Trophoblast cell (in vitro differentiated cells and primary cell): ENCODE measurements at regions not wholly inside any gene's neighbourhood (a gene's known extent, or its start where the extent isn't known, plus 50 kb on each side); places are given as distances from the start of the nearest gene placed in this dataset.

Experiments
- DNase-seq, 2 donors: peaks; one replicate each; pipeline ENCODE4 v3.0.0-alpha.2; 2016
- H2AFZ ChIP-seq: 2 replicates; pipeline ENCODE4 v1.6.1; 2013; ENCODE audit warnings: low read length, moderate library complexity, mild to moderate bottlenecking; ENCODE audit not compliant: insufficient read depth, poor library complexity
- H2AK5ac ChIP-seq: 2 replicates; pipeline ENCODE4 v1.6.1; 2013; ENCODE audit warnings: mild to moderate bottlenecking, low read length
- H2BK120ac ChIP-seq: 2 replicates; pipeline ENCODE4 v1.6.1; 2013; ENCODE audit warnings: low read length, mild to moderate bottlenecking, moderate library complexity; ENCODE audit not compliant: insufficient read depth, poor library complexity
- H2BK12ac ChIP-seq: 2 replicates; pipeline ENCODE4 v1.6.1; 2013; ENCODE audit warnings: mild to moderate bottlenecking, low read length, moderate library complexity
- H2BK5ac ChIP-seq: 2 replicates; pipeline ENCODE4 v1.6.1; 2013; ENCODE audit warnings: low read length, low read depth, moderate library complexity, mild to moderate bottlenecking; ENCODE audit not compliant: poor library complexity
- H3K14ac ChIP-seq: 2 replicates; pipeline ENCODE4 v1.6.1; 2013; ENCODE audit warnings: mild to moderate bottlenecking, low read length
- H3K18ac ChIP-seq: 2 replicates; pipeline ENCODE4 v1.6.1; 2013; ENCODE audit warnings: mild to moderate bottlenecking, low read length
- H3K23ac ChIP-seq: 2 replicates; pipeline ENCODE4 v1.6.1; 2013; ENCODE audit warnings: low read length
- H3K27ac ChIP-seq: 2 replicates; pipeline ENCODE4 v1.5.1; 2013; ENCODE audit warnings: low read depth, mild to moderate bottlenecking, inconsistent platforms, low read length, moderate library complexity
- H3K27me3 ChIP-seq: 2 replicates; pipeline ENCODE4 v1.6.1; 2013; ENCODE audit warnings: inconsistent platforms, mild to moderate bottlenecking, low read length, moderate library complexity; ENCODE audit not compliant: insufficient read depth
- H3K36me3 ChIP-seq, 2 experiments: 1 replicate in 1 of 2; 2 replicates in 1 of 2; pipeline ENCODE4 v1.6.1; 2013; ENCODE audit warnings: low read length in 2 of 2, mild to moderate bottlenecking in 2 of 2, moderate library complexity in 1 of 2; ENCODE audit not compliant: insufficient read depth in 2 of 2, control insufficient read depth in 1 of 2
- H3K4ac ChIP-seq: 2 replicates; pipeline ENCODE4 v1.6.1; 2013; ENCODE audit warnings: low read depth, mild to moderate bottlenecking, low read length, moderate library complexity
- H3K4me1 ChIP-seq, 2 experiments: 1 replicate in 1 of 2; 2 replicates in 1 of 2; pipeline ENCODE4 v1.6.1; 2013; ENCODE audit warnings: low read length in 2 of 2, mild to moderate bottlenecking in 2 of 2, moderate library complexity in 1 of 2; ENCODE audit not compliant: insufficient read depth in 2 of 2, control insufficient read depth in 1 of 2
- H3K4me2 ChIP-seq: 2 replicates; pipeline ENCODE4 v1.6.1; 2013; ENCODE audit warnings: inconsistent platforms, mild to moderate bottlenecking, low read length, moderate library complexity
- H3K4me3 ChIP-seq: 2 replicates; pipeline ENCODE4 v1.5.1; 2013; ENCODE audit warnings: mild to moderate bottlenecking, low read depth, low read length, inconsistent platforms
- H3K79me1 ChIP-seq: one replicate; pipeline ENCODE4 v1.6.1; 2013; ENCODE audit warnings: low read length
- H3K79me2 ChIP-seq: 2 replicates; pipeline ENCODE4 v1.6.1; 2013; ENCODE audit warnings: low read length, mild to moderate bottlenecking; ENCODE audit not compliant: control insufficient read depth, insufficient read depth, poor library complexity
- H3K9ac ChIP-seq: 2 replicates; pipeline ENCODE4 v1.6.1; 2013; ENCODE audit warnings: mild to moderate bottlenecking, low read length
- H3K9me3 ChIP-seq: 2 replicates; pipeline ENCODE4 v1.6.1; 2013; ENCODE audit warnings: low read depth, mild to moderate bottlenecking, control low read depth, inconsistent platforms, low read length; ENCODE audit not compliant: insufficient read depth
- H4K12ac ChIP-seq: 2 replicates; pipeline ENCODE4 v1.6.1; 2013; ENCODE audit warnings: low read depth, mild to moderate bottlenecking, low read length, moderate library complexity
- H4K8ac ChIP-seq: 2 replicates; pipeline ENCODE4 v1.6.1; 2013; ENCODE audit warnings: low read depth, mild to moderate bottlenecking, low read length, moderate library complexity
- H4K91ac ChIP-seq: one replicate; pipeline ENCODE4 v1.6.1; 2013; ENCODE audit warnings: low read depth, mild to moderate bottlenecking, low read length, moderate library complexity
- WGBS: extraction: QIAGEN DNeasy Blood & Tissue Kit; methylation state at CpG from one replicate; pipeline ENCODE4 v1.1.7; 2013; ENCODE audit warnings: missing lambda C conversion rate; ENCODE audit not compliant: insufficient read length, insufficient coverage; ENCODE audit errors: extremely low coverage; 5-methylcytosine and 5-hydroxymethylcytosine counted together

DNA sequence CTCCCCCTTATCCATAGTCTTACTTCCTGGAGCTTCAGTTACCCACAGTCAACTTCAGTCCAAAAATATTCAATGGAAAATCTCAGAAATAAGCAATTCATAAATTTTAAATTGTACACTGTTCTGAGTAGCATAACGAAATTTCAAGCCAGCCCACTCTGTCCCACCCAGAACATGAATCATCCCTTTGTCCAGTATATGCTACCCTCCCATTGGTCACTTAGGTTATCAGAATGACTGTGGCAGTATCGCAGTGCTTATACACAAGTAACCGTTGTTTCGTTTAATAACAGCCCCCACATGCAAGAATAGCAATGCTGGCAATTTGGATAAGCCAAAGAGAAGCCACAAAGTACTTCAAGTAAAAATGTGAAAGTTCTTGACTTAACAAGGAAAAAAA, 325.3 kb upstream of the ADAMTS9 start:
- H3K36me3 ChIP-seq, result no peaks in the 10 kb centered on the region
- no peak overlapping the region for H4K8ac ChIP-seq
- H3K4me2 ChIP-seq, result no peak overlapping the region
- H2BK12ac ChIP-seq, result no peak overlapping the region
- H3K18ac ChIP-seq, result no peak overlapping the region
- H3K14ac ChIP-seq, result no peak overlapping the region
- DNase-seq, result no peak
- H3K27me3 ChIP-seq, result no peaks in the 10 kb centered on the region
- H3K9ac ChIP-seq, result no peak overlapping the region
- peaks cover 9% of the 10 kb centered on the region for H3K79me1 ChIP-seq
- H3K79me2 ChIP-seq, result no peaks in the 10 kb centered on the region
- H2AFZ ChIP-seq, result no peak overlapping the region
- H2AK5ac ChIP-seq, result no peak overlapping the region
- H3K4ac ChIP-seq, result no peak overlapping the region
- H2BK120ac ChIP-seq, result no peak overlapping the region
- WGBS, result no CpG with 5 or more reads among the region's 4 CpGs
- no peak overlapping the region for H4K12ac ChIP-seq
- H3K23ac ChIP-seq, result no peak overlapping the region
- no peaks in the 10 kb centered on the region for H3K9me3 ChIP-seq
- no peak overlapping the region for H4K91ac ChIP-seq
- no peak overlapping the region for H2BK5ac ChIP-seq
- no peak overlapping the region for H3K27ac ChIP-seq
- no peak overlapping the region for H3K4me3 ChIP-seq
- H3K4me1 ChIP-seq, result peaks cover 0 to 4% of the 10 kb centered on the region in 2 experiments

DNA sequence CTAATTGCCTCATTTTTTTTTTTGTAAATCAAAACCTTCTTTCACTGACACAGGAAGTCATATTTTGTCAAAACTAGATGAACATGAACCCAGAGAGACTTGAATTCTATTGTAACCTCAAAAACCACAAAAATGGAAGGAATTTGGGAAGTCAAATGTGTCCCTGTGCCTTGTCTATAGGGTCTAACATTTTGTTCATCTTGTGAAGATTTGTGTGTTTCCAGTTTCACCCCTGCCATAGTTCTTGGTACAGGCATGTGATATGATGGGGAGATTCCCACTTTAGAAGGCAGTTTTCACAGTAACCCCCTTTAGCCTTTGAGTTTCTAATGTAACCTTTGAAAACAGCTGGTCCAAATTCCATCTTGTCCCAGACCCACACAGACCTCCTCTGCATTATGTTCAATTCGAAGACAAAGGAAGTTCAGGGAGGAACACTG, 318.5 kb upstream of the ADAMTS9 start:
- H3K4me2 ChIP-seq, result peak overlapping the region; percentile 10
- H3K23ac ChIP-seq, result no peak overlapping the region
- peak overlapping the region; percentile 42 for H2BK120ac ChIP-seq
- H3K27ac ChIP-seq, result peak overlapping the region; percentile 74
- H2AFZ ChIP-seq, result no peak overlapping the region
- DNase-seq, result no peak
- no peaks in the 10 kb centered on the region for H3K27me3 ChIP-seq
- H3K36me3 ChIP-seq, result no peaks in the 10 kb centered on the region
- H2BK12ac ChIP-seq, result peak overlapping the region; percentile 21
- no peak overlapping the region for H4K12ac ChIP-seq
- no peak overlapping the region for H2AK5ac ChIP-seq
- peak overlapping the region; percentile 67 for H2BK5ac ChIP-seq
- H3K9me3 ChIP-seq, result no peaks in the 10 kb centered on the region
- H3K18ac ChIP-seq, result no peak overlapping the region
- no peak overlapping the region for H4K8ac ChIP-seq
- no peak overlapping the region for H3K9ac ChIP-seq
- H3K79me2 ChIP-seq, result peaks cover 3% of the 10 kb centered on the region
- H3K4me3 ChIP-seq, result no peak overlapping the region
- peaks cover 22% of the 10 kb centered on the region for H3K79me1 ChIP-seq
- H3K4ac ChIP-seq, result no peak overlapping the region
- no peak overlapping the region for H3K14ac ChIP-seq
- WGBS, result no CpG with 5 or more reads among the region's 1 CpG
- H4K91ac ChIP-seq, result no peak overlapping the region
- peaks cover 4 to 16% of the 10 kb centered on the region in 2 experiments for H3K4me1 ChIP-seq

DNA sequence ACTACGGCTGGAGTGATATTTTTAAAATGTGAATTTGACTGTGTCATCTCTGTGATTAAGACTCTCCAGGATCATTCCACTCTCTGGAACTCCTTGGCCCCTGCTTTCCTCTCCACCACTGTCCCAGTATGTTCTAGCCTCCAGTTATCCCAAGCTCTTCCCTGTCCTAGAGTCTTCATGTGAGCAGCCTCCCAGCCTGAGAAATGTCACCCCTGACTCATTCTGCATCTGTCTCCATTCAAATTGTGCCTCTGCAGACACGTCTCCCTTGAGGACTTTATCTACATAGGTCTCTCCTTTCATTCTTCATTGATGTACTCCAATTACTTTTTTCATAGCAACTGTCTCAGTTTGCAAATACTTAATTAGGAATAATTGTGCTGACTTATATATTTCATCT, 317.7 kb upstream of the ADAMTS9 start:
- Histone ChIP-seq H2AK5ac (no peak overlapping the region), H3K27me3 (no peaks in the 10 kb centered on the region), H3K4me1 (peaks cover 4 to 16% of the 10 kb centered on the region in 2 experiments), H3K4me2 (no peak overlapping the region), H2BK120ac (peak overlapping the region; percentile 52), H3K23ac (no peak overlapping the region), H2BK12ac (no peak overlapping the region), H3K14ac (no peak overlapping the region), H3K18ac (no peak overlapping the region), H3K4ac (no peak overlapping the region), H4K8ac (no peak overlapping the region), H3K9ac (no peak overlapping the region), H4K12ac (no peak overlapping the region), H3K4me3 (no peak overlapping the region), H3K36me3 (no peaks in the 10 kb centered on the region), H3K79me1 (peaks cover 22% of the 10 kb centered on the region), H3K9me3 (no peaks in the 10 kb centered on the region), H3K27ac (peak overlapping the region; percentile 87), H2BK5ac (no peak overlapping the region), H4K91ac (no peak overlapping the region), H3K79me2 (peaks cover 3% of the 10 kb centered on the region), H2AFZ (no peak overlapping the region)
- no CpG with 5 or more reads among the region's 2 CpGs for WGBS
- no peak for DNase-seq

DNA sequence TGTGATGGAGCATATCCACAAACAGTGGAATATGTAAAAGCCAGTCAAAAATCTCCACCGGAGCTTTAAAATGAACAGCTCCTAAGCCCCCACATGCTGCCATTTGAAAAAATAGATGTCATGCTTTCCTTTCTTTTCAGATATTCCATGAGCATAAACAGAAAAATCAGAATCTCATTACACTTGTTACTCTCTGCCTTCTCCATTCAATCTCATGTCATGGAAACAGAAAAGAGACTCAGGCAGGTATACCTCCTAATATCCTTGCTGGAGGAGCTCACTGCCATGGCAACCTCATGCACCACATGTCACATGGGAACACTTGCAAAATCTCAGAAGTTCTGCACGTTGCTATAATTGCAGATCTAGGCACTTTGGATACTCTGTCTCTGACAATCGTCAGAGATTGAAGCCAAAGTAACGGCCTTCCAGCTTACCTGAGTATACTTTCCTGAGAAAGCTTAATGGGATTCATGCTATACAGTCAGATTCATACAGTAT, 317.0 kb upstream of the ADAMTS9 start:
- H2BK5ac ChIP-seq, result no peak overlapping the region
- no peaks in the 10 kb centered on the region for H3K9me3 ChIP-seq
- no peak overlapping the region for H3K4me2 ChIP-seq
- H2AK5ac ChIP-seq, result no peak overlapping the region
- H3K4me3 ChIP-seq, result no peak overlapping the region
- H3K4me1 ChIP-seq, result peaks cover 4 to 13% of the 10 kb centered on the region in 2 experiments
- H3K36me3 ChIP-seq, result no peaks in the 10 kb centered on the region
- no peaks in the 10 kb centered on the region for H3K27me3 ChIP-seq
- no peak overlapping the region for H4K8ac ChIP-seq
- peaks cover 21% of the 10 kb centered on the region for H3K79me1 ChIP-seq
- DNase-seq, result no peak
- peaks cover 3% of the 10 kb centered on the region for H3K79me2 ChIP-seq
- H3K18ac ChIP-seq, result no peak overlapping the region
- H3K23ac ChIP-seq, result no peak overlapping the region
- no peak overlapping the region for H2AFZ ChIP-seq
- H3K9ac ChIP-seq, result no peak overlapping the region
- no peak overlapping the region for H3K14ac ChIP-seq
- H4K12ac ChIP-seq, result no peak overlapping the region
- peak overlapping the region; percentile 2 for H2BK120ac ChIP-seq
- H3K27ac ChIP-seq, result peak overlapping the region; percentile 87
- H4K91ac ChIP-seq, result peak overlapping the region; percentile 3
- no CpG with 5 or more reads among the region's 4 CpGs for WGBS
- H2BK12ac ChIP-seq, result no peak overlapping the region
- no peak overlapping the region for H3K4ac ChIP-seq
